Loucy (cell line): ENCODE measurements at regions not wholly inside any gene's neighbourhood (a gene's known extent, or its start where the extent isn't known, plus 50 kb on each side); places are given as distances from the start of the nearest gene placed in this dataset.

ENCODE experiments used
- CTCF ChIP-seq: fragments of 200-600 bp; sonication (generic); conservative IDR thresholded peaks from 2 replicates; pipeline ENCODE4 v1.5.1; 2014; ENCODE audit warnings: mild to moderate bottlenecking, antibody characterized with exemption, low read length
- EZH2phosphoT487 ChIP-seq: fragments of 200-600 bp; IDR thresholded peaks from 2 replicates; pipeline ENCODE4 v1.6.1; 2018; ENCODE audit warnings: antibody characterized with exemption, mild to moderate bottlenecking, moderate library complexity, borderline replicate concordance

DNA sequence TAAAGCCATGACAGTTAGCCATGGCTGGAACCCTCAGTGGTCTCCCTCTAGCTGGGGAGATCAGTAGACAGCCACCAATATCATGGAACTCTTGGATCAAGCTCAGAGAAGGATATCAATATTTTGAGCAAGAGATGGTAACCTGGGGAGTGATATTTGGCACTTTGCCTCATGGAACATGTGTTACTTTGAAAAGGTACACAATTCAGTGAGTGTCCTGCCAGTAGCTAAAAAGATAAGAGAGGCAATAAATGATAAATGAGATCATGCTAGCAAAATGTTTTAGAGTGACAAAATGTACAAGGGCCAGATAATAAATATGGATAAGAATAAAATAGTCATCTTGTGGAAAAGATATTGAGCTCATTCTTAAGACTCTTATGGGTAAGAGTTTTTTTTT lies 1618.7 kb downstream of the OLFM4 start:
- TF ChIP-seq CTCF (no peak), EZH2phosphoT487 (no peak)
